Activated B cell treated with CpG ODN at 0.5 μM for 24 hours (primary cell): ENCODE measurements at regions not wholly inside any gene's neighbourhood (a gene's known extent, or its start where the extent isn't known, plus 50 kb on each side); places are given as distances from the start of the nearest gene placed in this dataset.
"Not testable (repeated sequence)": the region's sequence is repeated elsewhere in the genome, so short reads cannot be mapped to it uniquely, and the experiment has no call there.

Experiments used
- ATAC-seq: fragments of 200-7000 bp; cut with Tn5 transposase; one replicate; pipeline ENCODE4 v1.10.0; 2021; ENCODE audit warnings: low read depth, mild to moderate bottlenecking, moderate library complexity
- CTCF ChIA-PET: fragments of 350-600 bp; sonication (Branson Sonifier 250); formaldehyde crosslinking; loops from one replicate; lab custom pipeline; 2021; ENCODE audit warnings: antibody characterized with exemption; lab: Charles Lee
- POLR2A ChIA-PET: fragments of 350-600 bp; sonication (Branson Sonifier 250); formaldehyde crosslinking; loops from one replicate; lab custom pipeline; 2021; ENCODE audit warnings: antibody characterized with exemption; lab: Charles Lee
- DNase-seq: peaks from one replicate; pipeline ENCODE4 v3.0.0; 2022
- H3K27ac Mint-ChIP-seq: one replicate; pipeline ENCODE4 v1.8.0; 2020; ENCODE audit warnings: mixed read lengths
- H3K27me3 Mint-ChIP-seq: one replicate; pipeline ENCODE4 v1.8.0; 2021; ENCODE audit warnings: mixed read lengths
- H3K36me3 Mint-ChIP-seq: one replicate; pipeline ENCODE4 v1.8.0; 2021; ENCODE audit warnings: low read depth, mixed read lengths
- H3K4me1 Mint-ChIP-seq: one replicate; pipeline ENCODE4 v1.8.0; 2021; ENCODE audit warnings: mixed read lengths
- H3K4me3 Mint-ChIP-seq: one replicate; pipeline ENCODE4 v1.8.0; 2020; ENCODE audit warnings: mild to moderate bottlenecking, mixed read lengths
- H3K9me3 Mint-ChIP-seq: one replicate; pipeline ENCODE4 v1.8.0; 2020; ENCODE audit warnings: mixed read lengths
- CTCF ChIP-seq: fragments of 200-600 bp; IDR thresholded peaks from one replicate; pipeline ENCODE4 v1.8.0; 2022; ENCODE audit warnings: antibody characterized with exemption, mild to moderate bottlenecking
- intact Hi-C: fragments of 100-400 bp; cut with micrococcal nuclease; formaldehyde crosslinking; loops from one replicate; pipeline ENCODE4 v1.15.1; 2024

DNA sequence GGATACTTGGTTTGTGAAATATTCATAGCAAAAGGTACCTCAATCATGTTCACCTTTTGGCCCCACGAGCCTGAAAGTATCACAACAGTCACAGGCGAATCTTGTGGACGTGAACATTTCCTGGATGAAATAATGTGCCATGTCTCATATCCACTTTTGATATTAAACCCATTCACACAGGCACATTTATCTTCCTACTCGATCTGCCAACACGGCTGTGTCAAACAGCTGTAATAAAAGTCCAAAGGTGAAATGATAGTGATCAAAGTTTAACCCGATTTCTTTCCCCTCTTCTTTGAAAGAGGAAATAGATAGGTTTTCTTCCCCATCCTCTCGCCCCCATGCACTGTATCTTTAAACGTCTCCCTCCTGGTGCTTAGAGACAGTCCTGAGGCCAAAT is 191.2 kb upstream of the PROX1 start:
- ChIA-PET POLR2A (no interaction called here), CTCF (no interaction called here)
- no peak for TF ChIP-seq CTCF
- ATAC-seq = no peak
- Mint-ChIP-seq H3K36me3 (no peaks in the 10 kb centered on the region), H3K27me3 (peaks cover 3% of the 10 kb centered on the region), H3K27ac (no peak overlapping the region), H3K9me3 (no peaks in the 10 kb centered on the region), H3K4me1 (no peaks in the 10 kb centered on the region), H3K4me3 (no peak overlapping the region)
- intact Hi-C loops = no loop called here
- no peak for DNase-seq

DNA sequence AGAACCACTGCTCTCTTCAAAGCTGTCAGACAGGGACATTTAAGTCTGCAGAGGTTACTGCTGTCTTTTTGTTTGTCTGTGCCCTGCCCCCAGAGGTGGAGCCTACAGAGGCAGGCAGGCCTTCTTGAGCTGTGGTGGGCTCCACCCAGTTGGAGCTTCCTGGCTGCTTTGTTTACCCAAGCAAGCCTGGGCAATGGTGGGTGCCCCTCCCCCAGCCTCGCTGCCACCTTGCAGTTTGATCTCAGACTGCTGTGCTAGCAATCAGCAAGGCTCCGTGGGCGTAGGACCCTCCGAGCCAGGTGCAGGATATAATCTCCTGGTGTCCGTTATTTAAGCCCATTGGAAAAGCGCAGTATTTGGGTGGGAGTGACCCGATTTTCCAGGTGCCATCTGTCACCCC is 179.5 kb upstream of the PROX1 start:
- H3K9me3 Mint-ChIP-seq, H3K27ac Mint-ChIP-seq, intact Hi-C loops, H3K27me3 Mint-ChIP-seq, H3K4me3 Mint-ChIP-seq, ATAC-seq, CTCF ChIA-PET, POLR2A ChIA-PET, H3K4me1 Mint-ChIP-seq, H3K36me3 Mint-ChIP-seq, DNase-seq: not testable (repeated sequence)

DNA sequence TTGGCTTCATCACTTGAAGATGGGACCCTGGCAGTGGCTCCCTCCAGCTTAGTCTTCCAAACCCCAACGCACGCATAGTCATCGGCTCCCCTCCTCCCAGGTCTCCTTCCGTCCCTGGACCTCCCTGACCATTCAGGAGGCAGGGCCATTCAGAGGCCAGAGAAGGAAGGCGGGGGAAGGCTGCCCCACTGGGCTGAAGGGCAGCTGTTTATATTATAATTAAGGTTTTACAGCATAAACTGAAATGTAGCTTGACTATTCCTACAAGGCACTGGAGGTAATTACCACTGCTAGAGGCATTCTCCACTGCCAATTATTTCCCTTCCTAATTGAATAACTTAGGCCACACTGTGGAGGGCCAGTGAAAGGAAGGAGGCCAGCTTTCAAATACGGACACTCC is 170.6 kb upstream of the PROX1 start:
- ATAC-seq = no peak
- ChIA-PET POLR2A (no interaction called here), CTCF (no interaction called here)
- Mint-ChIP-seq H3K27me3 (no peaks in the 10 kb centered on the region), H3K36me3 (no peaks in the 10 kb centered on the region), H3K4me1 (no peaks in the 10 kb centered on the region), H3K27ac (no peak overlapping the region), H3K4me3 (no peak overlapping the region), H3K9me3 (peaks cover 4% of the 10 kb centered on the region)
- no peak for TF ChIP-seq CTCF
- intact Hi-C loops = no loop called here
- DNase-seq = no peak

DNA sequence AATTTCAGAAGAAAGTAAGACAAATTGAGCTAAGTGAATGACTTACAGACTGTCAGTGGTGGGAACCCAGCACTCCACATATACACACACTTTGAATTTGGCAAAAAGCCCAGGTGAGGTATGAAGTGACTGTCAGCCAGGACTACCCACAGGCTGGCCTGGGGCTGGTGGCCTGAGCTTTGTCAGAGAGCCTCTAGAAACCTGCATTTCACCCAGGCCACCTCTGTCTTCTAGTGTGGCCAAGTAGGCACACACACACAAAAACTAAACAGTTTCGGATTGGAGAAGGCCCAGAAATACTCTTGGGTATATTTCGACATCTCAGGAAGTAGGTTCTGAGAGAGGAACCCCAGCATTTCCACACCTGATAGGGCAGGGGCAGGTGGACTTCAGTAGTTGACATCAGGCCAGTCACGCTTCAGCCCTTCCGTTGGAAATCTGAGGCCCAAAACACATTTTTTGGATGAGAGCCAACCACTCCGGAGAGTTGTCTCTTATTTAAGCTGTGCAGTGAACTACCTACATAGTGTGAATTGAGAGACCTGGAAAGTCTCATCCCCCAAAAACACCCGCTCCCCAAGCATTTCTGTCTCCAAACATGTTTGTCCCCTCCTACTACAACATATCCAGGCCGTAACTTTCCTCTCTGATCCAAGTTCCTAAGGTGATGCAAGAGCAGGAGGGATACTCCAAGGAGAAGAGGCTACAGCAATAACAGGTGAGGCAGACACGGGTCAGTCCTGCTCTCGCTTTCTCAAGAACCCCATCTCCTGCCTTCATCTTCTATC is 167.2 kb upstream of the PROX1 start:
- Mint-ChIP-seq H3K27me3 (no peaks in the 10 kb centered on the region), H3K4me3 (no peak overlapping the region), H3K27ac (no peak overlapping the region), H3K4me1 (no peaks in the 10 kb centered on the region), H3K9me3 (no peaks in the 10 kb centered on the region), H3K36me3 (no peaks in the 10 kb centered on the region)
- TF ChIP-seq CTCF = no peak
- CTCF ChIA-PET = no interaction called here
- POLR2A ChIA-PET = no interaction called here
- DNase-seq = no peak
- ATAC-seq = no peak
- intact Hi-C loops = no loop called here

DNA sequence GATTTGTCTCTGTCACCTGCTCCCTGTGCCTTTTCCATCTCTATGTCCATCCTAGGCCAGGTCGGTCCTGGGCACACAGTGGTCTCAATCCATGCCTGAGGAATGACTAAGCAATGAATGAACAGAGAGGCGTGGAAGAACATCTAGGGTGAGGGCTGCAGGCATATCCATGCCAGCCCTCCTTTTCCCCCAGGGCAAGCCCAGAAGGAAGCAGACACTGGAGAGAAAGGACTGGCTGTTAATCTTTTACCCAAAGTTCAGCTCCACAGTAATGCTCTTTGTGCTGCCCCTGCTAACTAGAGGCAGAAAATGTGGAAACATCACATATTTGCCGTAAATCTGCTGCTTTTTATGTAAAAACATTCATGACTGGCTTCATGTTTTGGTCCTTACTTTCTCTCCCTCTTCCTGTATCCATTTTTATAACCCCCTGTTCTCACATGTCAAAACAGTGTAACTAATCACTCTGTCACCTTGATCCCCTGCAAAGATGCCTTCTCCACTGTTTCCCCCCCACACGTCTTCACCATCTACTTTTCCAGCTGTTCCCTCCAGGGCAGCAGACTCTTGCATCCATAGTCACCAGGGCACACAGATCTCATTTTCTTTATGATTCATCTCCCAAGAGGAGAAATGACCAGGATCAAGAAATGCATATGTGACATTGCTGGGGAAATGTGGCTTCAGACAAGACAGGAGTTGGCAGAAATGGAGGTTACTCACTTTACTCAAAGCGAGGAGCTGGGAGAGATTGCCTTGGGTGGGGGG is 166.4 kb upstream of the PROX1 start:
- POLR2A ChIA-PET = no interaction called here
- DNase-seq (no peak), ATAC-seq (no peak)

More for the DNA sequence above, 166.4 kb upstream of the PROX1 start:
- no peak for TF ChIP-seq CTCF
- CTCF ChIA-PET = no interaction called here
- Mint-ChIP-seq H3K4me1 (no peaks in the 10 kb centered on the region), H3K27ac (no peak overlapping the region), H3K4me3 (no peak overlapping the region), H3K27me3 (no peaks in the 10 kb centered on the region), H3K36me3 (no peaks in the 10 kb centered on the region), H3K9me3 (no peaks in the 10 kb centered on the region)
- intact Hi-C loops = no loop called here
